CD14-positive monocyte (primary cell): ENCODE measurements at regions not wholly inside any gene's neighbourhood (a gene's known extent, or its start where the extent isn't known, plus 50 kb on each side); places are given as distances from the start of the nearest gene placed in this dataset.

Experiments
- DNase-seq, 3 donors: peaks; one replicate each; pipeline ENCODE4 v3.0.0-alpha.2; 2011 to 2022
- H2AFZ ChIP-seq: 2 replicates; pipeline ENCODE4 v1.6.0; 2012; ENCODE audit warnings: mild to moderate bottlenecking, low read depth, low read length, inconsistent platforms; ENCODE audit not compliant: insufficient read depth, poor library complexity, severe bottlenecking
- H3K27ac ChIP-seq, 2 donors: 1 replicate in 1 of 2; 2 replicates in 1 of 2; pipeline ENCODE4 v1.5.1; 2012 to 2013; ENCODE audit warnings: low read length in 2 of 2, control low read depth in 1 of 2, inconsistent platforms in 1 of 2, low read depth in 1 of 2, mild to moderate bottlenecking in 1 of 2
- H3K27me3 ChIP-seq, 2 donors: one replicate each; pipeline versions ENCODE4 v1.6.0 to v1.6.1; 2011 to 2013; ENCODE audit warnings: low read length in 2 of 2; ENCODE audit not compliant: control insufficient read depth in 2 of 2, insufficient read depth in 2 of 2
- H3K36me3 ChIP-seq, 2 donors: replicated peaks in 1 of 2; 1 replicate in 1 of 2; 2 replicates in 1 of 2; pipeline versions ENCODE4 v1.5.1 to v1.6.1; 2012 to 2013; ENCODE audit warnings: low read length in 2 of 2, control low read depth in 1 of 2, inconsistent platforms in 1 of 2, mild to moderate bottlenecking in 1 of 2; ENCODE audit not compliant: insufficient read depth in 2 of 2, control insufficient read depth in 1 of 2
- H3K4me1 ChIP-seq, 2 donors: 1 replicate in 1 of 2; 2 replicates in 1 of 2; pipeline versions ENCODE4 v1.5.1 to v1.6.1; 2012 to 2013; ENCODE audit warnings: low read length in 2 of 2, control low read depth in 1 of 2, inconsistent platforms in 1 of 2, mild to moderate bottlenecking in 1 of 2, moderate library complexity in 1 of 2; ENCODE audit not compliant: insufficient read depth in 2 of 2, control insufficient read depth in 1 of 2
- H3K4me2 ChIP-seq: replicated peaks from 2 replicates; pipeline ENCODE3; 2012; ENCODE audit warnings: low read length, moderate library complexity, mild to moderate bottlenecking; ENCODE audit not compliant: poor library complexity, severe bottlenecking; ENCODE audit errors: extremely low read depth
- H3K4me3 ChIP-seq, 3 experiments: fragments of 200-600 bp in 1 of 3; sonication (generic) in 1 of 3; replicated peaks in 1 of 3; 1 replicate in 2 of 3; 2 replicates in 1 of 3; pipeline ENCODE4 v1.5.1; 2011 to 2013; ENCODE audit warnings: low read length in 3 of 3, mild to moderate bottlenecking in 3 of 3, control low read depth in 2 of 3, low read depth in 2 of 3, inconsistent platforms in 1 of 3, moderate library complexity in 1 of 3
- H3K79me2 ChIP-seq: 2 replicates; pipeline ENCODE4 v1.6.0; 2012; ENCODE audit warnings: mild to moderate bottlenecking, control low read depth, inconsistent platforms, low read length, moderate library complexity; ENCODE audit not compliant: insufficient read depth
- H3K9ac ChIP-seq: 2 replicates; pipeline ENCODE4 v1.6.0; 2017; ENCODE audit warnings: low read length, mild to moderate bottlenecking; ENCODE audit not compliant: insufficient read depth, poor library complexity, severe bottlenecking
- H3K9me3 ChIP-seq, 2 donors: replicated peaks in 1 of 2; 1 replicate in 1 of 2; 2 replicates in 1 of 2; pipeline versions ENCODE4 v1.5.1 to v1.6.1; 2012 to 2013; ENCODE audit warnings: low read length in 2 of 2, control low read depth in 1 of 2; ENCODE audit not compliant: control insufficient read depth in 1 of 2, insufficient read depth in 1 of 2
- H4K20me1 ChIP-seq: 2 replicates; pipeline ENCODE4 v1.6.0; 2012; ENCODE audit warnings: mild to moderate bottlenecking, low read length, control low read depth, moderate library complexity; ENCODE audit not compliant: insufficient read depth
- H3K27ac Mint-ChIP-seq, 7 donors: one replicate each; pipeline ENCODE4 v1.8.0; 2020; ENCODE audit warnings: mild to moderate bottlenecking in 7 of 7, mixed read lengths in 7 of 7, moderate library complexity in 6 of 7, inconsistent platforms in 2 of 7
- H3K27me3 Mint-ChIP-seq, 3 donors: one replicate each; pipeline ENCODE4 v1.8.0; 2021 to 2022; ENCODE audit warnings: low read depth in 3 of 3, mild to moderate bottlenecking in 3 of 3, mixed read lengths in 3 of 3, moderate library complexity in 3 of 3, inconsistent platforms in 1 of 3
- H3K36me3 Mint-ChIP-seq, 2 donors: one replicate each; pipeline ENCODE4 v1.8.0; 2020; ENCODE audit warnings: mixed read lengths in 2 of 2, inconsistent platforms in 1 of 2, mild to moderate bottlenecking in 1 of 2
- H3K4me1 Mint-ChIP-seq: one replicate; pipeline ENCODE4 v1.8.0; 2020; ENCODE audit warnings: mild to moderate bottlenecking, mixed read lengths
- H3K4me3 Mint-ChIP-seq, 2 donors: one replicate each; pipeline ENCODE4 v1.8.0; 2020; ENCODE audit warnings: mild to moderate bottlenecking in 2 of 2, mixed read lengths in 2 of 2, moderate library complexity in 1 of 2
- H3K9me3 Mint-ChIP-seq, 7 donors: one replicate each; pipeline ENCODE4 v1.8.0; 2020 to 2022; ENCODE audit warnings: mixed read lengths in 7 of 7, mild to moderate bottlenecking in 6 of 7, moderate library complexity in 6 of 7, inconsistent platforms in 2 of 7
- WGBS: methylation state at CpG from one replicate; pipeline ENCODE4 v1.1.5; 2013; ENCODE audit warnings: missing lambda C conversion rate; ENCODE audit not compliant: insufficient coverage; 5-methylcytosine and 5-hydroxymethylcytosine counted together
- intact Hi-C, 2 donors: fragments of 100-400 bp; cut with micrococcal nuclease; formaldehyde crosslinking; loops; one replicate each; pipeline versions ENCODE4 v1.15.0 to v1.15.1; 2023
- TF ChIP-seq, protein P1 (sequence below): fragments of 200-600 bp; IDR thresholded peaks from one replicate; pipeline ENCODE4 v1.8.0; 2022; ENCODE audit warnings: antibody characterized with exemption, mild to moderate bottlenecking

DNA sequence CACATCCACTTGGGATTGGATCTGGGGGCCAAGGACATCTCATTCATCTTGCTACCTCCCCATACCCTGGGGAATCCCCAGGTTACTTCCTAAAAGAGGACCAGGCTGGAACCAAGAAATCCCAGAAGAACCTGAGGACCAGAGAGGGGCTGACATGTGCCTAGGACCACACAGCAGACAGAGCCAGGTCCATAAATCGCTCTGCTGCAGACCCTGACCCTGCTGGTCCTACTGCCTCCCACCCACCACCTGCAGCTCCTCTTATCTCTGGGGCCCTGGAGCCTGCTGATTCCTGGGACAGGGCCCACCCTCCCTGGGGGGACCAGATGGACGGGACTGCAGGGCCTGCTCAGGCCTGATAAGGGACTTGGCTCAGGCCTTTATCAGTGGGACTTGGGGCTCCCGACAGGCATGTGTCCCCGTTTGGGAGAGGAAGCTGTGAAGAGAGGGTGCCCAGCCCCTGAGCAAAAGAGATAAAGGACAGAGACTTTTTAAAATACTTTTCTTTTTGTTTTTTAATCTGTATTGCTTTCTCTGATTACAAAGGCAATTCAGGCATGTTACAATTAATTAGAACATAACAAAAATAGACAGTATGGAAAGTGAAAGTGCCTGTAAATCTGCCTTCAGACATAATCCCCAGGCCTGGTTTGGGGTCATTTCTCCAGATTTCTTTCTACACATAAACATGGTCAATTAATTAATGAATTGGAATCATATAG lies 101.3 kb upstream of the LARP1 start:
- Histone ChIP-seq H2AFZ (peak overlapping the region; percentile 72), H3K4me3 (no peak overlapping the region), H3K4me2 (peak overlapping the region; percentile 33), H3K9ac (no peak overlapping the region), H3K4me1 (peaks cover 15 to 21% of the 10 kb centered on the region in 2 donors), H3K27ac (no peak overlapping the region), H3K79me2 (no peaks in the 10 kb centered on the region), H4K20me1 (no peaks in the 10 kb centered on the region), H3K27me3 (no peaks in the 10 kb centered on the region), H3K36me3 (no peaks in the 10 kb centered on the region), H3K9me3 (no peaks in the 10 kb centered on the region)
- WGBS = 28% methylated on average over 2 of the region's 4 CpGs
- Mint-ChIP-seq H3K27me3 (peaks cover 0 to 8% (median 2%) of the 10 kb centered on the region in 3 donors), H3K4me3 (peak overlapping the region; percentile 67 to 83), H3K4me1 (peaks cover 16% of the 10 kb centered on the region), H3K9me3 (no peaks in the 10 kb centered on the region), H3K27ac (peak overlapping the region in 3 of 7 donors; percentile 15 to 80 (median 71)), H3K36me3 (no peaks in the 10 kb centered on the region)
- no peak for DNase-seq
- intact Hi-C loops = loop anchor here (5.0 to 10.0 kb wide), 3 partner anchors 158 to 281 kb away; partner anchors contain the start of gene GEMIN5 (in 1 of the 2)
- TF ChIP-seq, protein P1, sequence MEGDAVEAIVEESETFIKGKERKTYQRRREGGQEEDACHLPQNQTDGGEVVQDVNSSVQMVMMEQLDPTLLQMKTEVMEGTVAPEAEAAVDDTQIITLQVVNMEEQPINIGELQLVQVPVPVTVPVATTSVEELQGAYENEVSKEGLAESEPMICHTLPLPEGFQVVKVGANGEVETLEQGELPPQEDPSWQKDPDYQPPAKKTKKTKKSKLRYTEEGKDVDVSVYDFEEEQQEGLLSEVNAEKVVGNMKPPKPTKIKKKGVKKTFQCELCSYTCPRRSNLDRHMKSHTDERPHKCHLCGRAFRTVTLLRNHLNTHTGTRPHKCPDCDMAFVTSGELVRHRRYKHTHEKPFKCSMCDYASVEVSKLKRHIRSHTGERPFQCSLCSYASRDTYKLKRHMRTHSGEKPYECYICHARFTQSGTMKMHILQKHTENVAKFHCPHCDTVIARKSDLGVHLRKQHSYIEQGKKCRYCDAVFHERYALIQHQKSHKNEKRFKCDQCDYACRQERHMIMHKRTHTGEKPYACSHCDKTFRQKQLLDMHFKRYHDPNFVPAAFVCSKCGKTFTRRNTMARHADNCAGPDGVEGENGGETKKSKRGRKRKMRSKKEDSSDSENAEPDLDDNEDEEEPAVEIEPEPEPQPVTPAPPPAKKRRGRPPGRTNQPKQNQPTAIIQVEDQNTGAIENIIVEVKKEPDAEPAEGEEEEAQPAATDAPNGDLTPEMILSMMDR = no peak

DNA sequence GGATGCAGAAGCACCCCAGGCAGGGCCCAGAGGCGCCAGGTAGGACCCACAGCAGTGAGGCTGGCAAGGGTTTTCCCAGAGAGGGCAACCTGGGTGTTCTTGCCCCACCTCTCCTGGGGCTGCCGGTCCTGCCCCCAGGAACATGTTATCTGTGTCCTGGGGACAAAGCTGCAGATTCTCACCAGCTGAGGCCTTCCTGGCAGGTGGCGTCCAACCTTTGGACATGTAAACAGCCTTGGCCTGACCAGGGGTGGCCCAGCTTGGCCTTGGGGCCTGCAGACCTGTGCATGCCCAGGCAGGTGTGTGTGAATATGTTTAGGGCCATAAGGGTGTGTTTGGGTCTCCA lies 101.8 kb upstream of the LARP1 start:
- no peaks in the 10 kb centered on the region for H3K36me3 ChIP-seq
- H3K9me3 ChIP-seq = no peaks in the 10 kb centered on the region
- no peak overlapping the region for H2AFZ ChIP-seq
- DNase-seq = no peak
- H3K9ac ChIP-seq = no peak overlapping the region
- Mint-ChIP-seq H3K4me1 (peaks cover 19% of the 10 kb centered on the region), H3K36me3 (no peaks in the 10 kb centered on the region), H3K27me3 (peaks cover 0 to 11% (median 0%) of the 10 kb centered on the region in 3 donors), H3K27ac (peak overlapping the region in 1 of 7 donors; percentile 71), H3K9me3 (no peaks in the 10 kb centered on the region), H3K4me3 (no peak overlapping the region)
- no peak overlapping the region for H3K4me3 ChIP-seq
- peaks cover 18 to 21% of the 10 kb centered on the region in 2 donors for H3K4me1 ChIP-seq
- intact Hi-C loops = loop anchor here (5.0 to 10.0 kb wide), 3 partner anchors 159 to 281 kb away; partner anchors contain the start of gene GEMIN5 (in 1 of the 2)
- no peaks in the 10 kb centered on the region for H4K20me1 ChIP-seq
- H3K79me2 ChIP-seq = no peaks in the 10 kb centered on the region
- no peaks in the 10 kb centered on the region for H3K27me3 ChIP-seq
- H3K4me2 ChIP-seq = no peak overlapping the region
- 96% methylated on average over 3 of the region's 3 CpGs for WGBS
- TF ChIP-seq, protein P1 = no peak
- no peak overlapping the region for H3K27ac ChIP-seq
